HCT116 (cell line): ENCODE measurements at regions not wholly inside any gene's neighbourhood (a gene's known extent, or its start where the extent isn't known, plus 50 kb on each side); places are given as distances from the start of the nearest gene placed in this dataset.

ENCODE experiments used
- ATAC-seq: fragments of 200-7000 bp; cut with Tn5 transposase; 2 replicates; pipeline ENCODE4 v1.9.1; 2020; ENCODE audit warnings: mild to moderate bottlenecking, moderate library complexity
- BruUV-seq: library from RNA; stranded (reverse); fragments of 400-500 nt; replicated peaks from 2 replicates; lab custom pipeline; 2021; lab: Mats Ljungman, UMichigan
- CTCF ChIA-PET: fragments of 300-600 bp; sonication (Branson Sonifier 250); formaldehyde crosslinking; loops from one replicate; lab custom pipeline; 2021; ENCODE audit warnings: antibody characterized with exemption; lab: Charles Lee
- POLR2A ChIA-PET: fragments of 300-600, 350-600 bp; sonication (Branson Sonifier 250); formaldehyde crosslinking; loops from one replicate; lab custom pipeline; 2021; ENCODE audit warnings: antibody characterized with exemption; lab: Charles Lee
- RAD21 ChIA-PET, 2 experiments: fragments of 300-600 bp; sonication (Branson Sonifier 250); formaldehyde crosslinking; loops; one replicate each; lab custom pipeline; 2023; ENCODE audit warnings: low total read pairs in 2 of 2; ENCODE audit not compliant: uncharacterized antibody in 2 of 2, unreplicated experiment in 2 of 2, low non-redundant PET in 1 of 2; lab: Charles Lee
- DNase-seq: peaks from one replicate; pipeline ENCODE4 v3.0.0-alpha.2; 2010; ENCODE audit warnings: low read depth, low spot score
- H2AFZ ChIP-seq: fragments of 200-600 bp; shearing (Covaris generic), sonication (generic); 2 replicates; pipeline ENCODE4 v1.6.1; 2017; ENCODE audit warnings: low read depth, mixed run types, mixed read lengths, antibody characterized with exemption, low read length; ENCODE audit not compliant: poor library complexity, severe bottlenecking
- H3K27ac ChIP-seq: 2 replicates; pipeline ENCODE4 v1.5.1; 2012; ENCODE audit warnings: low read depth, low read length
- H3K27me3 ChIP-seq: fragments of 200-600 bp; sonication (generic); 2 replicates; pipeline ENCODE4 v1.6.1; 2016; ENCODE audit warnings: mixed run types, low read length, mixed read lengths; ENCODE audit not compliant: insufficient read depth
- H3K36me3 ChIP-seq, 2 experiments: fragments of 200-500 bp in 1 of 2; fragments of 200-600 bp in 1 of 2; sonication (Bioruptor generic) in 1 of 2; sonication (generic) in 1 of 2; 2 replicates each; pipeline versions ENCODE4 v1.5.1 to v1.6.1; 2014 to 2016; ENCODE audit warnings: low read length in 2 of 2, inconsistent platforms in 1 of 2, mixed read lengths in 1 of 2, mixed run types in 1 of 2; ENCODE audit not compliant: insufficient read depth in 2 of 2, control insufficient read depth in 1 of 2
- H3K4me1 ChIP-seq, 2 experiments: fragments of 200-600 bp in 1 of 2; sonication (generic) in 1 of 2; 2 replicates each; pipeline versions ENCODE4 v1.5.1 to v1.6.1; 2012 to 2017; ENCODE audit warnings: low read length in 2 of 2, inconsistent platforms in 1 of 2, mild to moderate bottlenecking in 1 of 2, mixed read lengths in 1 of 2, mixed run types in 1 of 2, moderate library complexity in 1 of 2; ENCODE audit not compliant: insufficient read depth in 2 of 2, control insufficient read depth in 1 of 2
- H3K4me2 ChIP-seq: fragments of 200-600 bp; sonication (generic); 2 replicates; pipeline ENCODE4 v1.6.1; 2017; ENCODE audit warnings: mixed run types, low read length, mixed read lengths
- H3K4me3 ChIP-seq, 2 experiments: fragments of 200-600 bp in 1 of 2; sonication (generic) in 1 of 2; replicated peaks in 1 of 2; 2 replicates each; pipeline ENCODE4 v1.5.1; 2011 to 2016; ENCODE audit warnings: low read length in 2 of 2, control low read depth in 1 of 2, low read depth in 1 of 2, mild to moderate bottlenecking in 1 of 2, mixed read lengths in 1 of 2, mixed run types in 1 of 2
- H3K79me2 ChIP-seq: fragments of 200-600 bp; sonication (generic); 2 replicates; pipeline ENCODE4 v1.6.1; 2017; ENCODE audit warnings: mild to moderate bottlenecking, mixed run types, low read length, moderate library complexity, mixed read lengths; ENCODE audit not compliant: insufficient read depth
- H3K9ac ChIP-seq: fragments of 200-600 bp; sonication (generic); 2 replicates; pipeline ENCODE4 v1.6.1; 2016; ENCODE audit warnings: low read length, mixed read lengths
- H3K9me2 ChIP-seq: fragments of 200-600 bp; sonication (generic), shearing (Covaris generic); 2 replicates; pipeline ENCODE4 v1.6.1; 2017; ENCODE audit warnings: mixed run types, mild to moderate bottlenecking, moderate library complexity; ENCODE audit not compliant: insufficient read depth
- H3K9me3 ChIP-seq, 2 experiments: fragments of 200-500 bp in 1 of 2; fragments of 200-600 bp in 1 of 2; sonication (Bioruptor generic) in 1 of 2; sonication (generic) in 1 of 2; 2 replicates each; pipeline ENCODE4 v1.6.1; 2014 to 2017; ENCODE audit warnings: low read length in 2 of 2, mixed read lengths in 2 of 2, inconsistent platforms in 1 of 2, low read depth in 1 of 2, mild to moderate bottlenecking in 1 of 2, mixed run types in 1 of 2, moderate library complexity in 1 of 2; ENCODE audit not compliant: control insufficient read depth in 1 of 2, insufficient read depth in 1 of 2
- H4K20me1 ChIP-seq: fragments of 200-600 bp; sonication (generic), shearing (Covaris generic); 2 replicates; pipeline ENCODE4 v1.6.1; 2017; ENCODE audit warnings: mixed run types, mild to moderate bottlenecking, moderate library complexity; ENCODE audit not compliant: insufficient read depth
- ATF3 ChIP-seq: IDR thresholded peaks from 2 replicates; pipeline ENCODE4 v1.6.1; 2012
- CBX3 ChIP-seq: IDR thresholded peaks from 2 replicates; pipeline ENCODE4 v1.6.1; 2012; ENCODE audit warnings: low read depth
- CEBPB ChIP-seq: IDR thresholded peaks from 2 replicates; pipeline ENCODE4 v1.6.1; 2012; ENCODE audit warnings: low read depth
- CTCF ChIP-seq, 3 experiments: fragments of 200-600 bp in 1 of 3; sonication (generic) in 1 of 3; IDR thresholded peaks in 2 of 3; conservative IDR thresholded peaks in 1 of 3; 2 replicates each; pipeline ENCODE4 v1.5.1; 2012 to 2017; ENCODE audit warnings: low read depth in 2 of 3, low read length in 2 of 3, antibody characterized with exemption in 1 of 3, borderline replicate concordance in 1 of 3, control low read depth in 1 of 3, mild to moderate bottlenecking in 1 of 3, mixed read lengths in 1 of 3, mixed run types in 1 of 3, moderate library complexity in 1 of 3; ENCODE audit not compliant: insufficient read depth in 1 of 3
- EGR1 ChIP-seq: IDR thresholded peaks from 2 replicates; pipeline ENCODE4 v1.6.1; 2012; ENCODE audit warnings: low read depth
- ELF1 ChIP-seq: IDR thresholded peaks from 2 replicates; pipeline ENCODE4 v1.6.1; 2012; ENCODE audit warnings: low read depth, borderline replicate concordance
- EZH2 ChIP-seq: fragments of 200-600 bp; sonication (generic); IDR thresholded peaks from 2 replicates; pipeline ENCODE4 v1.6.1; 2017; ENCODE audit warnings: antibody characterized with exemption, mixed run types
- EZH2phosphoT487 ChIP-seq: fragments of 200-600 bp; IDR thresholded peaks from 2 replicates; pipeline ENCODE4 v1.6.1; 2018; ENCODE audit warnings: antibody characterized with exemption, borderline replicate concordance
- FOSL1 ChIP-seq: IDR thresholded peaks from 2 replicates; pipeline ENCODE4 v1.6.1; 2012; ENCODE audit warnings: low read depth
- JUND ChIP-seq: IDR thresholded peaks from 2 replicates; pipeline ENCODE4 v1.6.1; 2012
- MAX ChIP-seq: IDR thresholded peaks from 2 replicates; pipeline ENCODE4 v1.6.1; 2012
- POLR2A ChIP-seq: IDR thresholded peaks from 2 replicates; pipeline ENCODE4 v1.7.0; 2011; ENCODE audit warnings: borderline replicate concordance; ENCODE audit not compliant: insufficient read depth, insufficient read length; ENCODE audit errors: extremely low read depth
- POLR2AphosphoS5 ChIP-seq: IDR thresholded peaks from 2 replicates; pipeline ENCODE4 v1.6.1; 2011; ENCODE audit warnings: mild to moderate bottlenecking, low read depth, low read length, moderate library complexity
- RAD21 ChIP-seq: IDR thresholded peaks from 2 replicates; pipeline ENCODE4 v1.6.1; 2012; ENCODE audit warnings: low read depth, mild to moderate bottlenecking
- REST ChIP-seq: IDR thresholded peaks from 2 replicates; pipeline ENCODE4 v1.6.1; 2012; ENCODE audit warnings: low read depth
- SIN3A ChIP-seq: IDR thresholded peaks from 2 replicates; pipeline ENCODE4 v1.6.1; 2012; ENCODE audit warnings: low read depth
- SRF ChIP-seq: IDR thresholded peaks from 2 replicates; pipeline ENCODE4 v1.6.1; 2012; ENCODE audit warnings: low read depth
- ZFX ChIP-seq: fragments of 450-650 bp; IDR thresholded peaks from 2 replicates; pipeline ENCODE4 v1.6.1; 2017
- ZNF274 ChIP-seq: fragments of 200-500 bp; sonication (Bioruptor generic); IDR thresholded peaks from 2 replicates; pipeline ENCODE4 v1.6.1; 2014; ENCODE audit warnings: mild to moderate bottlenecking, low read depth, low read length, inconsistent platforms
- intact Hi-C: fragments of 100-400 bp; cut with micrococcal nuclease; formaldehyde crosslinking; loops from 2 replicates; pipeline ENCODE4 v1.10.0; 2022

GRCh38 chr10:57247271-57247670, 886.2 kb upstream of the ZWINT start:
- H2AFZ ChIP-seq = no peak overlapping the region
- H3K4me1 ChIP-seq = no peaks in the 10 kb centered on the region
- RAD21 ChIA-PET = no interaction called here
- H4K20me1 ChIP-seq = no peaks in the 10 kb centered on the region
- H3K9me3 ChIP-seq = peaks cover 0 to 15% of the 10 kb centered on the region in 2 experiments; a peak in 2 of 4 replicates
- CTCF ChIA-PET = no interaction called here
- no peaks in the 10 kb centered on the region for H3K36me3 ChIP-seq
- H3K9me2 ChIP-seq = no peaks in the 10 kb centered on the region
- DNase-seq = no peak
- H3K4me3 ChIP-seq = no peak overlapping the region
- intact Hi-C loops = no loop called here
- no peak for ATAC-seq
- no peak for TF ChIP-seq SIN3A
- no peak for TF ChIP-seq CTCF (IDR thresholded peaks at IDR 0.05 in 2 of 3, conservative IDR thresholded peaks at IDR 0.05 in 1 of 3; ENCODE audit: borderline replicate concordance in 1 of 3, insufficient read depth in 1 of 3, low read depth in 2 of 3, low read length in 2 of 3)
- no peak for TF ChIP-seq ELF1
- TF ChIP-seq RAD21 = no peak
- no peak for TF ChIP-seq EZH2phosphoT487
- no peak for TF ChIP-seq REST
- TF ChIP-seq ZFX = no peak
- no peak for TF ChIP-seq CBX3
- TF ChIP-seq ATF3 = no peak
- TF ChIP-seq ZNF274 = no peak
- no peak for TF ChIP-seq POLR2A
- no peak for TF ChIP-seq POLR2AphosphoS5
- no peak for TF ChIP-seq JUND
- TF ChIP-seq FOSL1 = no peak
- TF ChIP-seq EZH2 = no peak
- no peak for TF ChIP-seq MAX
- TF ChIP-seq SRF = no peak
- TF ChIP-seq EGR1 = no peak
- no peak for TF ChIP-seq CEBPB
- no peaks in the 10 kb centered on the region for H3K79me2 ChIP-seq
- no peaks in the 10 kb centered on the region for H3K27me3 ChIP-seq
- H3K27ac ChIP-seq = no peak overlapping the region
- POLR2A ChIA-PET = no interaction called here
- BruUV-seq = no TSS peak
- H3K9ac ChIP-seq = no peak overlapping the region
- no peak overlapping the region for H3K4me2 ChIP-seq
